ENCODE measurements at regions not wholly inside any gene's neighbourhood (a gene's known extent, or its start where the extent isn't known, plus 50 kb on each side); places are given as distances from the start of the nearest gene placed in this dataset.

GRCh38 chr3:73296859-73297258 lies 235.4 kb downstream of the EBLN2 start:
- TF ChIP-seq CTCF (IDR thresholded peaks at IDR 0.05; ENCODE audit: insufficient read depth, low read length, poor library complexity, severe bottlenecking) (no peak), EZH2phosphoT487 (conservative IDR thresholded peaks at IDR 0.05; ENCODE audit: low read length) (no peak)
